Astrocyte of the cerebellum (primary cell): ENCODE measurements at regions not wholly inside any gene's neighbourhood (a gene's known extent, or its start where the extent isn't known, plus 50 kb on each side); places are given as distances from the start of the nearest gene placed in this dataset.

Experiments used
- DNase-seq: peaks from one replicate; pipeline ENCODE4 v3.0.0-alpha.2; 2011; ENCODE audit warnings: low read depth
- H3K4me3 ChIP-seq: 2 replicates; pipeline ENCODE4 v1.5.1; 2011; ENCODE audit warnings: mild to moderate bottlenecking, low read depth, low read length, moderate library complexity
- CTCF ChIP-seq: IDR thresholded peaks from 2 replicates; pipeline ENCODE4 v1.5.1; 2012; ENCODE audit warnings: low read length, low read depth, moderate library complexity, mild to moderate bottlenecking; ENCODE audit errors: missing control alignments
- in situ Hi-C: cut with HindIII; loops from 2 replicates; pipeline ENCODE4 v1.10.0; 2017; ENCODE audit warnings: low sequenced_read_pairs

GRCh38 chr1:195709821-195710220 is 898.4 kb downstream of the KCNT2 start:
- DNase-seq = no peak
- in situ Hi-C loops = no loop called here
- no peak overlapping the region for H3K4me3 ChIP-seq
- TF ChIP-seq CTCF = no peak

GRCh38 chr1:195704028-195704427 is 904.2 kb downstream of the KCNT2 start:
- H3K4me3 ChIP-seq = no peak overlapping the region
- in situ Hi-C loops = no loop called here
- TF ChIP-seq CTCF = no peak
- no peak for DNase-seq

- no peak for DNase-seq
- no peak overlapping the region for H3K4me3 ChIP-seq
- in situ Hi-C loops = no loop called here
- no peak for TF ChIP-seq CTCF
Observed at GRCh38 chr1:195701149-195701548, 907.1 kb downstream of the KCNT2 start.

GRCh38 chr1:195697130-195697529 is 911.1 kb downstream of the KCNT2 start:
- TF ChIP-seq CTCF = no peak
- no peak overlapping the region for H3K4me3 ChIP-seq
- DNase-seq = no peak
- in situ Hi-C loops = no loop called here

GRCh38 chr1:195686764-195687163 is 921.5 kb downstream of the KCNT2 start:
- TF ChIP-seq CTCF = no peak
- DNase-seq = no peak
- in situ Hi-C loops = no loop called here
- H3K4me3 ChIP-seq = no peak overlapping the region

GRCh38 chr1:195664628-195665027 is 943.6 kb downstream of the KCNT2 start:
- no peak for DNase-seq
- TF ChIP-seq CTCF = no peak
- H3K4me3 ChIP-seq = no peak overlapping the region
- in situ Hi-C loops = no loop called here
